Activated naive CD8-positive, alpha-beta T cell treated with anti-CD3 and anti-CD28 coated beads, Interleukin-2, amount 50 U/mL, for 24 hours (primary cell): ENCODE measurements at regions not wholly inside any gene's neighbourhood (a gene's known extent, or its start where the extent isn't known, plus 50 kb on each side); places are given as distances from the start of the nearest gene placed in this dataset.
"Not testable (repeated sequence)": the region's sequence is repeated elsewhere in the genome, so short reads cannot be mapped to it uniquely, and the experiment has no call there.

Experiments used
- ATAC-seq: fragments of 150-1000 bp; cut with Tn5 transposase; one replicate; pipeline ENCODE4 v1.10.0; 2021
- DNase-seq: peaks from one replicate; pipeline ENCODE4 v3.0.0; 2021
- H3K27ac Mint-ChIP-seq: one replicate; pipeline ENCODE4 v1.8.0; 2021; ENCODE audit warnings: mild to moderate bottlenecking, mixed read lengths
- H3K27me3 Mint-ChIP-seq: one replicate; pipeline ENCODE4 v1.8.0; 2021; ENCODE audit warnings: mixed read lengths
- H3K36me3 Mint-ChIP-seq: one replicate; pipeline ENCODE4 v1.8.0; 2021; ENCODE audit warnings: low read depth, mixed read lengths
- H3K4me1 Mint-ChIP-seq: one replicate; pipeline ENCODE4 v1.8.0; 2021; ENCODE audit warnings: mixed read lengths
- H3K4me3 Mint-ChIP-seq: one replicate; pipeline ENCODE4 v1.8.0; 2021; ENCODE audit warnings: mild to moderate bottlenecking, moderate library complexity, mixed read lengths
- H3K9me3 Mint-ChIP-seq: one replicate; pipeline ENCODE4 v1.8.0; 2021; ENCODE audit warnings: mixed read lengths

- no peak overlapping the region for H3K27ac Mint-ChIP-seq
- peaks cover 17% of the 10 kb centered on the region for H3K9me3 Mint-ChIP-seq
- ATAC-seq (no peak), DNase-seq (no peak)
- H3K4me1 Mint-ChIP-seq = no peaks in the 10 kb centered on the region
- H3K27me3 Mint-ChIP-seq = no peaks in the 10 kb centered on the region
- no peaks in the 10 kb centered on the region for H3K36me3 Mint-ChIP-seq
- H3K4me3 Mint-ChIP-seq = no peak overlapping the region
These were observed 989.6 kb upstream of the KCND2 start for GRCh38 chr7:119283353-119283752.

- DNase-seq (no peak), ATAC-seq (no peak)
- H3K4me3 Mint-ChIP-seq = no peak overlapping the region
- H3K36me3 Mint-ChIP-seq = no peaks in the 10 kb centered on the region
- H3K9me3 Mint-ChIP-seq = no peaks in the 10 kb centered on the region
- H3K4me1 Mint-ChIP-seq = no peaks in the 10 kb centered on the region
- no peaks in the 10 kb centered on the region for H3K27me3 Mint-ChIP-seq
- no peak overlapping the region for H3K27ac Mint-ChIP-seq
These were observed 984.6 kb upstream of the KCND2 start for GRCh38 chr7:119288416-119288815.

- H3K4me3 Mint-ChIP-seq, DNase-seq, H3K36me3 Mint-ChIP-seq, H3K27me3 Mint-ChIP-seq, H3K4me1 Mint-ChIP-seq, ATAC-seq, H3K27ac Mint-ChIP-seq: not testable (repeated sequence)
- peaks cover 16% of the 10 kb centered on the region for H3K9me3 Mint-ChIP-seq
These were observed 972.6 kb upstream of the KCND2 start for GRCh38 chr7:119300341-119300740.

GRCh38 chr7:119320316-119320715, 952.7 kb upstream of the KCND2 start:
- H3K27me3 Mint-ChIP-seq = no peaks in the 10 kb centered on the region
- H3K9me3 Mint-ChIP-seq = peaks cover 6% of the 10 kb centered on the region
- no peak for DNase-seq
- ATAC-seq = no peak
- H3K4me1 Mint-ChIP-seq = no peaks in the 10 kb centered on the region
- no peak overlapping the region for H3K4me3 Mint-ChIP-seq
- no peaks in the 10 kb centered on the region for H3K36me3 Mint-ChIP-seq
- H3K27ac Mint-ChIP-seq = no peak overlapping the region

GRCh38 chr7:119329715-119330114, 943.3 kb upstream of the KCND2 start:
- Mint-ChIP-seq H3K4me3 (no peak overlapping the region), H3K36me3 (no peaks in the 10 kb centered on the region), H3K27ac (no peak overlapping the region), H3K27me3 (no peaks in the 10 kb centered on the region), H3K9me3 (peaks cover 5% of the 10 kb centered on the region), H3K4me1 (no peaks in the 10 kb centered on the region)
- DNase-seq = no peak
- ATAC-seq = no peak

GRCh38 chr7:119335405-119335804, 937.6 kb upstream of the KCND2 start:
- H3K36me3 Mint-ChIP-seq = no peaks in the 10 kb centered on the region
- H3K4me1 Mint-ChIP-seq = no peaks in the 10 kb centered on the region
- H3K27ac Mint-ChIP-seq = no peak overlapping the region
- no peak overlapping the region for H3K4me3 Mint-ChIP-seq
- H3K9me3 Mint-ChIP-seq = no peaks in the 10 kb centered on the region
- H3K27me3 Mint-ChIP-seq = no peaks in the 10 kb centered on the region
- ATAC-seq = no peak
- DNase-seq = no peak

GRCh38 chr7:119341822-119342221, 931.2 kb upstream of the KCND2 start:
- no peak overlapping the region for H3K27ac Mint-ChIP-seq
- H3K9me3 Mint-ChIP-seq = peaks cover 10% of the 10 kb centered on the region
- H3K4me1 Mint-ChIP-seq = no peaks in the 10 kb centered on the region
- H3K27me3 Mint-ChIP-seq = no peaks in the 10 kb centered on the region
- no peak overlapping the region for H3K4me3 Mint-ChIP-seq
- H3K36me3 Mint-ChIP-seq = no peaks in the 10 kb centered on the region
- no peak for DNase-seq
- ATAC-seq = no peak

- no peaks in the 10 kb centered on the region for H3K36me3 Mint-ChIP-seq
- no peaks in the 10 kb centered on the region for H3K27me3 Mint-ChIP-seq
- no peak overlapping the region for H3K4me3 Mint-ChIP-seq
- no peak overlapping the region for H3K27ac Mint-ChIP-seq
- ATAC-seq = no peak
- no peaks in the 10 kb centered on the region for H3K4me1 Mint-ChIP-seq
- peaks cover 10% of the 10 kb centered on the region for H3K9me3 Mint-ChIP-seq
- DNase-seq = no peak
These were observed 929.7 kb upstream of the KCND2 start for GRCh38 chr7:119343289-119343688.

- ATAC-seq (no peak), DNase-seq (no peak)
- Mint-ChIP-seq H3K4me3 (no peak overlapping the region), H3K36me3 (no peaks in the 10 kb centered on the region), H3K27me3 (no peaks in the 10 kb centered on the region), H3K27ac (no peak overlapping the region), H3K9me3 (peaks cover 14% of the 10 kb centered on the region), H3K4me1 (no peaks in the 10 kb centered on the region)
These were observed 928.5 kb upstream of the KCND2 start for GRCh38 chr7:119344466-119344865.

GRCh38 chr7:119348491-119348890, 924.5 kb upstream of the KCND2 start:
- peaks cover 10% of the 10 kb centered on the region for H3K9me3 Mint-ChIP-seq
- DNase-seq (no peak), ATAC-seq (no peak)
- H3K36me3 Mint-ChIP-seq = no peaks in the 10 kb centered on the region
- no peak overlapping the region for H3K4me3 Mint-ChIP-seq
- H3K27me3 Mint-ChIP-seq = no peaks in the 10 kb centered on the region
- H3K4me1 Mint-ChIP-seq = no peaks in the 10 kb centered on the region
- H3K27ac Mint-ChIP-seq = no peak overlapping the region

- peaks cover 9% of the 10 kb centered on the region for H3K9me3 Mint-ChIP-seq
- H3K27me3 Mint-ChIP-seq = no peaks in the 10 kb centered on the region
- H3K27ac Mint-ChIP-seq = no peak overlapping the region
- no peak for DNase-seq
- H3K4me3 Mint-ChIP-seq = no peak overlapping the region
- H3K36me3 Mint-ChIP-seq = no peaks in the 10 kb centered on the region
- no peaks in the 10 kb centered on the region for H3K4me1 Mint-ChIP-seq
- no peak for ATAC-seq
These were observed 922.6 kb upstream of the KCND2 start for GRCh38 chr7:119350334-119350733.

- peaks cover 4% of the 10 kb centered on the region for H3K9me3 Mint-ChIP-seq
- H3K36me3 Mint-ChIP-seq = no peaks in the 10 kb centered on the region
- no peak for ATAC-seq
- H3K4me3 Mint-ChIP-seq = no peak overlapping the region
- DNase-seq = no peak
- no peaks in the 10 kb centered on the region for H3K27me3 Mint-ChIP-seq
- no peaks in the 10 kb centered on the region for H3K4me1 Mint-ChIP-seq
- no peak overlapping the region for H3K27ac Mint-ChIP-seq
These were observed 921.7 kb upstream of the KCND2 start for GRCh38 chr7:119351320-119351719.

GRCh38 chr7:119374436-119374835, 898.5 kb upstream of the KCND2 start:
- Mint-ChIP-seq H3K27ac (no peak overlapping the region), H3K36me3 (no peaks in the 10 kb centered on the region), H3K9me3 (no peaks in the 10 kb centered on the region), H3K27me3 (no peaks in the 10 kb centered on the region), H3K4me3 (no peak overlapping the region), H3K4me1 (no peaks in the 10 kb centered on the region)
- no peak for DNase-seq
- ATAC-seq = no peak

GRCh38 chr7:119377861-119378260, 895.1 kb upstream of the KCND2 start:
- ATAC-seq = no peak
- no peaks in the 10 kb centered on the region for H3K27me3 Mint-ChIP-seq
- no peak overlapping the region for H3K27ac Mint-ChIP-seq
- no peaks in the 10 kb centered on the region for H3K36me3 Mint-ChIP-seq
- no peak overlapping the region for H3K4me3 Mint-ChIP-seq
- no peaks in the 10 kb centered on the region for H3K4me1 Mint-ChIP-seq
- DNase-seq = no peak
- no peaks in the 10 kb centered on the region for H3K9me3 Mint-ChIP-seq

GRCh38 chr7:119382726-119383125, 890.2 kb upstream of the KCND2 start:
- Mint-ChIP-seq H3K9me3 (peaks cover 5% of the 10 kb centered on the region), H3K27me3 (no peaks in the 10 kb centered on the region)

GRCh38 chr7:119395024-119395423, 878.0 kb upstream of the KCND2 start:
- DNase-seq = no peak
- ATAC-seq = no peak
- H3K36me3 Mint-ChIP-seq = no peaks in the 10 kb centered on the region
- peaks cover 4% of the 10 kb centered on the region for H3K9me3 Mint-ChIP-seq
- H3K27ac Mint-ChIP-seq = no peak overlapping the region
- no peak overlapping the region for H3K4me3 Mint-ChIP-seq
- no peaks in the 10 kb centered on the region for H3K27me3 Mint-ChIP-seq
- H3K4me1 Mint-ChIP-seq = no peaks in the 10 kb centered on the region

More at GRCh38 chr7:119382726-119383125, 890.2 kb upstream of the KCND2 start:
- ATAC-seq (no peak), DNase-seq (no peak)
- Mint-ChIP-seq H3K4me3 (no peak overlapping the region), H3K27ac (no peak overlapping the region), H3K36me3 (no peaks in the 10 kb centered on the region), H3K4me1 (no peaks in the 10 kb centered on the region)
